GM18951 (cell line): ENCODE measurements at regions not wholly inside any gene's neighbourhood (a gene's known extent, or its start where the extent isn't known, plus 50 kb on each side); places are given as distances from the start of the nearest gene placed in this dataset.

Experiments
- POLR2A ChIP-seq: IDR thresholded peaks from 4 replicates; pipeline ENCODE4 v1.6.1; 2011; ENCODE audit warnings: mild to moderate bottlenecking; ENCODE audit not compliant: insufficient read length, insufficient read depth; ENCODE audit errors: extremely low read depth
- in situ Hi-C: fragments of 300-500 bp; cut with MboI; formaldehyde crosslinking; loops from one replicate; pipeline ENCODE4 v1.12.0; 2022; ENCODE audit warnings: low sequenced_read_pairs, mixed read lengths, inconsistent platforms; ENCODE audit not compliant: unreplicated experiment

- in situ Hi-C loops = no loop called here
- TF ChIP-seq POLR2A = no peak
Observed at GRCh38 chr4:13117185-13117584, 367.0 kb downstream of the RAB28 start.

GRCh38 chr4:13112030-13112429, 372.1 kb downstream of the RAB28 start:
- in situ Hi-C loops = no loop called here
- no peak for TF ChIP-seq POLR2A

DNA sequence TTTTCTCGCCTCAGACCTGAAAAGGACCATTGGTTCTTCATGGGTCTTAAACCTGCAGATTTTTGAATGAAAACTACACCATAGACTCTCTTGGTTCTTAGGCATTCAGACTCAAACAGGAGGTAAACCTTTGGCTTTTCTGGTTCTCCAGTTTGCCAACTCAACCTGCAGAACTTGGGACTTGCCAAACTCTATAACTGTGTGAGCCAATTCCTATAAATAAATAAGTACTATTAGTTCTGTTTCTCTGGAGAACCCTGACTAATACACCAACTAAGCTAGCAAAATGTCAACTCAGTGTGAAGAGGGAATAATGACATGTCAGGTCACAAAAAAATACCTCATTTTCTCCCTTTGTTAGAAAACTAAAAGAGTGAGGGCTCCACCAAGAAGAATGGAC, 374.6 kb downstream of the RAB28 start:
- in situ Hi-C loops = no loop called here
- no peak for TF ChIP-seq POLR2A

DNA sequence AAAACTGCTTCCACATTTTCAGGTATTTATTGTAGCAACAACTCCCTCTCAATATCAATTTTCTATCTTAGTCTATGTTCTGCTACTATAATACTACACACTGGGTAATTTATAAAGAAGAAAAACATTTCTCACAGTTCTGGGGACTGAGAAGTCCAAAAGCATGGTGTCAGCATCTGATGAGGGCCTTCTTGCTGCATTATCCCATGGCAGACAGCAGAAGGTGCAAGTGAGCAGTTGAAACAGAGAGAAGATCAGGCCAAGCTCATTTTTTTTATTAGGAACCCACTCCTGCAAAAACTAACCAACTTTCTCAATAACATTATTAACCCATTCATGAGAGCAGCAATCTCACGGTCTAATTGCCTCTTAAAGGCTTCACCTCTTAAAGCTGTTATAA, 376.0 kb downstream of the RAB28 start:
- TF ChIP-seq POLR2A = no peak
- in situ Hi-C loops = no loop called here

- TF ChIP-seq POLR2A = no peak
- in situ Hi-C loops = no loop called here
Observed at GRCh38 chr4:13103382-13104015, 380.6 kb downstream of the RAB28 start.

DNA sequence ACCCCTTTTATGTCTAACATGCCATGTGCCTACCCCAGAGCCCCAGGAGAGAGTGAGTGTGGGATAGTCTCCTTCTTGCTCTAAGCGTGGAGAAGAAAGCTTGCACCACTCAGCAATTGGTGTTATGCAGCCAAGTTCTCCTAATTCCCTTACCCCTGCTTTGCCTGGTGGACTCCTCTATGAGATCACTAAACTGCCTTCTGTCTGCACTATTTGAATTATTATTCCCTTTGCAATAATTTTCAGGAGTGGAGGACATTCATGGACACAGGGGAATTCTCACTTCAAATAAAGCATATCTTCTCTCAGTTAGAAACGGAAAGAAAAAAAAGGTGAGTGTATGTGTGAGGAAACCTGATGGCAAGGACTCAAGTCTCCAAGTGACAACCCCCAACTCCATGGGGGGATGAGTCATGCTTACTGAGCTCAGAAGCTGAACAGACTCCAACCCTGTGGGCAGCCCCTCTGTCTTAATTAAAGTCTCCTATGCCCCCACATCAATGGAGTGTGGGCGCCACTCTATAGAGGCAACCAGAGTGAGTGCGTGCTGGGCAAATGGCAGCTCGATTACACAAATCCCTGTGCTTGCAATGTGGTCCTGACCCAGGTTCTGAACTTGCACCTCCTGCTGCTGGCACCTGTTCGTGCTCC, 381.9 kb downstream of the RAB28 start:
- in situ Hi-C loops = no loop called here
- TF ChIP-seq POLR2A = no peak

DNA sequence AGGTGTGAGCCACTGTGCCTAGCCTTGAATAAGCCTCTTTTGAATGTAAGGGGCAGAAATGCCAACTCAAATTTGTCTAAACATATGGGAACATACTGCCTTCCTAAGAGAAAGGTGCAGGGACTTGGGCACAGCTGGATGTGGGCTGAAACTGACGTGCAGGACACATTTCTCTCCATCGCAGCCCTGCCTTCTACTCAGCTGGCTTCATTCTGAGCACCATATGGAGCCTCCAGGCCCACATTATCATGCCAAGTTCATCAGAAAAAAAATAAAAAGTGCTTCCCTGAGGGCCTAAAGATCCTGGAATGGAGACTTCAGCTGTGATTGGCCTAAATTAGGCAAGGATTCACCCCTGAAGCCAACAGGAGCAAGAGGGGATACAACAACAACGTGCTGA, 386.2 kb downstream of the RAB28 start:
- no peak for TF ChIP-seq POLR2A
- in situ Hi-C loops = no loop called here

GRCh38 chr4:13095722-13096121, 388.4 kb downstream of the RAB28 start:
- in situ Hi-C loops = no loop called here
- no peak for TF ChIP-seq POLR2A

DNA sequence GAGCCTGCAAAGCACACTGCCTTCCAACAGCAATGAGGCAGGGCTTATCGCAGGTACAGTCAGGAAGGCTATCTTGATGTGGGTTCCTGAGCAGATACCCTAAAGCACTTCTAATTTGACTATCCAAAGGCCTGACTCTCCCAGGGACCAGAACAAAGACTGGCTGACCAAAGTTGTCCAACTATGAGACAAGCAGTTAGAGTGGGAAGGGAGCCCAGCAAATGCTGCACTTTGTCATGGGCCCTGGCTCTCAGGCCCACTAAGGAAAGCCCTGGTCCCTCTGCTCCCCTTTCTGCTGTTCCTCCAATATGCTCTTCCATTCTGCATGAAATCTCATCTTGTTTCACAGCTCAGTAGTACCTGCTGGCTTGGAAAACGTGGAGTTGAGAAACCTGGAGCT, 391.0 kb downstream of the RAB28 start:
- in situ Hi-C loops = no loop called here
- TF ChIP-seq POLR2A = no peak

GRCh38 chr4:13092702-13093101, 391.4 kb downstream of the RAB28 start:
- TF ChIP-seq POLR2A = no peak
- in situ Hi-C loops = no loop called here

DNA sequence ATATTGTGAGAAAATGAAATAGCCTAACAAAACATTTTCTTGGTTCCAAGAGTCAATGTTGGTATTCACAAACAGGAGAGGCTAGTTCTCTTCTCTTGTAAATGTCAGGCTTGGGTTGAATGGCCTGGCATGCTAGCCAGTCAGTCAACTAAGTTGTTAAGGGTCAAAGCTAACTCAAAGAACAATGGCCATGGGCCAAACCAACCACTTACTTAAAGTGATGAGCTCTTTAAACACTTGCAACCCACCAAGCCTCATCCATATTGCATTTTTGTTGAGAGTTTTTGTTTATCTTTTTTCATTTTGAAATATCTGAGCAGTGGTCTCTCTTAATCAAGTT, 394.5 kb downstream of the RAB28 start:
- in situ Hi-C loops = no loop called here

GRCh38 chr4:13088726-13089658, 395.1 kb downstream of the RAB28 start:
- in situ Hi-C loops = no loop called here
- no peak for TF ChIP-seq POLR2A

More for the DNA sequence above, 394.5 kb downstream of the RAB28 start:
- no peak for TF ChIP-seq POLR2A

GRCh38 chr4:13087041-13087440, 397.1 kb downstream of the RAB28 start:
- in situ Hi-C loops = no loop called here
- no peak for TF ChIP-seq POLR2A
